CD14-positive monocyte (primary cell): ENCODE measurements at regions not wholly inside any gene's neighbourhood (a gene's known extent, or its start where the extent isn't known, plus 50 kb on each side); places are given as distances from the start of the nearest gene placed in this dataset.

Source experiments
- DNase-seq, 3 donors: peaks; one replicate each; pipeline ENCODE4 v3.0.0-alpha.2; 2011 to 2022
- H2AFZ ChIP-seq: 2 replicates; pipeline ENCODE4 v1.6.0; 2012; ENCODE audit warnings: mild to moderate bottlenecking, low read depth, low read length, inconsistent platforms; ENCODE audit not compliant: insufficient read depth, poor library complexity, severe bottlenecking
- H3K27ac ChIP-seq, 2 donors: 1 replicate in 1 of 2; 2 replicates in 1 of 2; pipeline ENCODE4 v1.5.1; 2012 to 2013; ENCODE audit warnings: low read length in 2 of 2, control low read depth in 1 of 2, inconsistent platforms in 1 of 2, low read depth in 1 of 2, mild to moderate bottlenecking in 1 of 2
- H3K27me3 ChIP-seq, 2 donors: one replicate each; pipeline versions ENCODE4 v1.6.0 to v1.6.1; 2011 to 2013; ENCODE audit warnings: low read length in 2 of 2; ENCODE audit not compliant: control insufficient read depth in 2 of 2, insufficient read depth in 2 of 2
- H3K36me3 ChIP-seq, 2 donors: replicated peaks in 1 of 2; 1 replicate in 1 of 2; 2 replicates in 1 of 2; pipeline versions ENCODE4 v1.5.1 to v1.6.1; 2012 to 2013; ENCODE audit warnings: low read length in 2 of 2, control low read depth in 1 of 2, inconsistent platforms in 1 of 2, mild to moderate bottlenecking in 1 of 2; ENCODE audit not compliant: insufficient read depth in 2 of 2, control insufficient read depth in 1 of 2
- H3K4me1 ChIP-seq, 2 donors: 1 replicate in 1 of 2; 2 replicates in 1 of 2; pipeline versions ENCODE4 v1.5.1 to v1.6.1; 2012 to 2013; ENCODE audit warnings: low read length in 2 of 2, control low read depth in 1 of 2, inconsistent platforms in 1 of 2, mild to moderate bottlenecking in 1 of 2, moderate library complexity in 1 of 2; ENCODE audit not compliant: insufficient read depth in 2 of 2, control insufficient read depth in 1 of 2
- H3K4me2 ChIP-seq: replicated peaks from 2 replicates; pipeline ENCODE3; 2012; ENCODE audit warnings: low read length, moderate library complexity, mild to moderate bottlenecking; ENCODE audit not compliant: poor library complexity, severe bottlenecking; ENCODE audit errors: extremely low read depth
- H3K4me3 ChIP-seq, 3 experiments: fragments of 200-600 bp in 1 of 3; sonication (generic) in 1 of 3; replicated peaks in 1 of 3; 1 replicate in 2 of 3; 2 replicates in 1 of 3; pipeline ENCODE4 v1.5.1; 2011 to 2013; ENCODE audit warnings: low read length in 3 of 3, mild to moderate bottlenecking in 3 of 3, control low read depth in 2 of 3, low read depth in 2 of 3, inconsistent platforms in 1 of 3, moderate library complexity in 1 of 3
- H3K79me2 ChIP-seq: 2 replicates; pipeline ENCODE4 v1.6.0; 2012; ENCODE audit warnings: mild to moderate bottlenecking, control low read depth, inconsistent platforms, low read length, moderate library complexity; ENCODE audit not compliant: insufficient read depth
- H3K9ac ChIP-seq: 2 replicates; pipeline ENCODE4 v1.6.0; 2017; ENCODE audit warnings: low read length, mild to moderate bottlenecking; ENCODE audit not compliant: insufficient read depth, poor library complexity, severe bottlenecking
- H3K9me3 ChIP-seq, 2 donors: replicated peaks in 1 of 2; 1 replicate in 1 of 2; 2 replicates in 1 of 2; pipeline versions ENCODE4 v1.5.1 to v1.6.1; 2012 to 2013; ENCODE audit warnings: low read length in 2 of 2, control low read depth in 1 of 2; ENCODE audit not compliant: control insufficient read depth in 1 of 2, insufficient read depth in 1 of 2
- H4K20me1 ChIP-seq: 2 replicates; pipeline ENCODE4 v1.6.0; 2012; ENCODE audit warnings: mild to moderate bottlenecking, low read length, control low read depth, moderate library complexity; ENCODE audit not compliant: insufficient read depth
- H3K27ac Mint-ChIP-seq, 7 donors: one replicate each; pipeline ENCODE4 v1.8.0; 2020; ENCODE audit warnings: mild to moderate bottlenecking in 7 of 7, mixed read lengths in 7 of 7, moderate library complexity in 6 of 7, inconsistent platforms in 2 of 7
- H3K27me3 Mint-ChIP-seq, 3 donors: one replicate each; pipeline ENCODE4 v1.8.0; 2021 to 2022; ENCODE audit warnings: low read depth in 3 of 3, mild to moderate bottlenecking in 3 of 3, mixed read lengths in 3 of 3, moderate library complexity in 3 of 3, inconsistent platforms in 1 of 3
- H3K36me3 Mint-ChIP-seq, 2 donors: one replicate each; pipeline ENCODE4 v1.8.0; 2020; ENCODE audit warnings: mixed read lengths in 2 of 2, inconsistent platforms in 1 of 2, mild to moderate bottlenecking in 1 of 2
- H3K4me1 Mint-ChIP-seq: one replicate; pipeline ENCODE4 v1.8.0; 2020; ENCODE audit warnings: mild to moderate bottlenecking, mixed read lengths
- H3K4me3 Mint-ChIP-seq, 2 donors: one replicate each; pipeline ENCODE4 v1.8.0; 2020; ENCODE audit warnings: mild to moderate bottlenecking in 2 of 2, mixed read lengths in 2 of 2, moderate library complexity in 1 of 2
- H3K9me3 Mint-ChIP-seq, 7 donors: one replicate each; pipeline ENCODE4 v1.8.0; 2020 to 2022; ENCODE audit warnings: mixed read lengths in 7 of 7, mild to moderate bottlenecking in 6 of 7, moderate library complexity in 6 of 7, inconsistent platforms in 2 of 7
- CTCF ChIP-seq: fragments of 200-600 bp; IDR thresholded peaks from one replicate; pipeline ENCODE4 v1.8.0; 2022; ENCODE audit warnings: antibody characterized with exemption, mild to moderate bottlenecking
- WGBS: methylation state at CpG from one replicate; pipeline ENCODE4 v1.1.5; 2013; ENCODE audit warnings: missing lambda C conversion rate; ENCODE audit not compliant: insufficient coverage; 5-methylcytosine and 5-hydroxymethylcytosine counted together
- intact Hi-C, 2 donors: fragments of 100-400 bp; cut with micrococcal nuclease; formaldehyde crosslinking; loops; one replicate each; pipeline versions ENCODE4 v1.15.0 to v1.15.1; 2023

- Histone ChIP-seq H3K4me1 (no peaks in the 10 kb centered on the region), H3K27me3 (no peaks in the 10 kb centered on the region), H3K4me2 (no peak overlapping the region), H3K36me3 (no peaks in the 10 kb centered on the region), H3K4me3 (no peak overlapping the region), H3K9ac (no peak overlapping the region), H3K79me2 (no peaks in the 10 kb centered on the region), H2AFZ (no peak overlapping the region), H4K20me1 (no peaks in the 10 kb centered on the region), H3K27ac (no peak overlapping the region), H3K9me3 (no peaks in the 10 kb centered on the region)
- no peak for TF ChIP-seq CTCF
- no peaks in the 10 kb centered on the region for H3K27me3 Mint-ChIP-seq
- no peaks in the 10 kb centered on the region for H3K4me1 Mint-ChIP-seq
- 60% methylated on average over 1 of the region's 2 CpGs for WGBS
- H3K36me3 Mint-ChIP-seq, result no peaks in the 10 kb centered on the region
- H3K27ac Mint-ChIP-seq, result no peak overlapping the region
- H3K4me3 Mint-ChIP-seq, result no peak overlapping the region
- no peak for DNase-seq
- peaks cover 0 to 2% (median 1%) of the 10 kb centered on the region in 7 donors for H3K9me3 Mint-ChIP-seq
- intact Hi-C loops, result no loop called here
Observed at GRCh38 chr10:52409195-52409594, 95.1 kb downstream of the DKK1 start.

- no peak overlapping the region for H3K27ac Mint-ChIP-seq
- H3K9me3 Mint-ChIP-seq, result peaks cover 0 to 2% (median 1%) of the 10 kb centered on the region in 7 donors
- Histone ChIP-seq H3K4me2 (no peak overlapping the region), H2AFZ (no peak overlapping the region), H3K4me1 (no peaks in the 10 kb centered on the region), H3K27ac (no peak overlapping the region), H3K79me2 (no peaks in the 10 kb centered on the region), H3K36me3 (no peaks in the 10 kb centered on the region), H3K9me3 (no peaks in the 10 kb centered on the region), H3K27me3 (no peaks in the 10 kb centered on the region), H4K20me1 (no peaks in the 10 kb centered on the region), H3K4me3 (no peak overlapping the region), H3K9ac (no peak overlapping the region)
- WGBS, result no CpG with 5 or more reads among the region's 2 CpGs
- intact Hi-C loops, result no loop called here
- H3K4me3 Mint-ChIP-seq, result no peak overlapping the region
- no peaks in the 10 kb centered on the region for H3K36me3 Mint-ChIP-seq
- DNase-seq, result no peak
- no peaks in the 10 kb centered on the region for H3K27me3 Mint-ChIP-seq
- H3K4me1 Mint-ChIP-seq, result no peaks in the 10 kb centered on the region
- no peak for TF ChIP-seq CTCF
Observed at GRCh38 chr10:52409928-52410327, 95.8 kb downstream of the DKK1 start.
